CD4-positive, alpha-beta T cell (primary cell): ENCODE measurements at regions not wholly inside any gene's neighbourhood (a gene's known extent, or its start where the extent isn't known, plus 50 kb on each side); places are given as distances from the start of the nearest gene placed in this dataset.

ENCODE experiments used
- ATAC-seq: fragments of 200-7000 bp; cut with Tn5 transposase; one replicate; pipeline ENCODE4 v1.10.0; 2022; ENCODE audit warnings: mild to moderate bottlenecking; ENCODE audit not compliant: poor library complexity
- CTCF ChIA-PET: fragments of 350-600 bp; sonication (Branson Sonifier 250); formaldehyde crosslinking; loops from one replicate; lab custom pipeline; 2021; ENCODE audit warnings: antibody characterized with exemption, inconsistent platforms; lab: Charles Lee
- POLR2A ChIA-PET: fragments of 350-600 bp; sonication (Branson Sonifier 250); formaldehyde crosslinking; loops from one replicate; lab custom pipeline; 2021; ENCODE audit warnings: antibody characterized with exemption, inconsistent platforms; lab: Charles Lee
- DNase-seq, 14 experiments: peaks; one replicate each; pipeline ENCODE4 v3.0.0-alpha.2; 2013 to 2020; ENCODE audit warnings: mixed read lengths in 2 of 14
- H3K27ac ChIP-seq, 2 donors: one replicate each; pipeline versions ENCODE4 v1.5.1 to v1.7.0; 2013; ENCODE audit warnings: low read length in 2 of 2, low read depth in 1 of 2, mild to moderate bottlenecking in 1 of 2
- H3K27me3 ChIP-seq, 2 experiments: 1 replicate in 1 of 2; 2 replicates in 1 of 2; pipeline versions ENCODE4 v1.6.1 to v1.7.0; 2013; ENCODE audit warnings: low read length in 2 of 2, control low read depth in 1 of 2, mild to moderate bottlenecking in 1 of 2, moderate library complexity in 1 of 2; ENCODE audit not compliant: insufficient read depth in 2 of 2, control insufficient read depth in 1 of 2
- H3K36me3 ChIP-seq: one replicate; pipeline ENCODE4 v1.6.1; 2013; ENCODE audit warnings: low read length, control low read depth; ENCODE audit not compliant: insufficient read depth
- H3K4me1 ChIP-seq: one replicate; pipeline ENCODE4 v1.6.1; 2013; ENCODE audit warnings: low read length, control low read depth; ENCODE audit not compliant: insufficient read depth
- H3K4me3 ChIP-seq: one replicate; pipeline ENCODE4 v1.5.1; 2013; ENCODE audit warnings: mild to moderate bottlenecking, low read length, moderate library complexity
- H3K9me3 ChIP-seq, 2 experiments: 1 replicate in 1 of 2; 2 replicates in 1 of 2; pipeline versions ENCODE4 v1.6.1 to v1.7.0; 2013; ENCODE audit warnings: low read length in 2 of 2, mild to moderate bottlenecking in 2 of 2, control low read depth in 1 of 2, moderate library complexity in 1 of 2; ENCODE audit not compliant: control insufficient read depth in 1 of 2, insufficient read depth in 1 of 2
- H3K27ac Mint-ChIP-seq: one replicate; pipeline ENCODE4 v1.8.0; 2020; ENCODE audit warnings: mixed read lengths
- H3K27me3 Mint-ChIP-seq: one replicate; pipeline ENCODE4 v1.8.0; 2021; ENCODE audit warnings: mixed read lengths
- H3K36me3 Mint-ChIP-seq: one replicate; pipeline ENCODE4 v1.8.0; 2021; ENCODE audit warnings: low read depth, mixed read lengths
- H3K4me1 Mint-ChIP-seq: one replicate; pipeline ENCODE4 v1.8.0; 2021; ENCODE audit warnings: low read depth, mixed read lengths
- H3K4me3 Mint-ChIP-seq: one replicate; pipeline ENCODE4 v1.8.0; 2020; ENCODE audit warnings: mild to moderate bottlenecking, mixed read lengths
- H3K9me3 Mint-ChIP-seq: one replicate; pipeline ENCODE4 v1.8.0; 2020; ENCODE audit warnings: mixed read lengths
- intact Hi-C, 2 experiments: fragments of 100-400 bp; cut with DNase I in 1 of 2; cut with micrococcal nuclease in 1 of 2; formaldehyde crosslinking; loops; one replicate each; pipeline versions ENCODE4 v1.15.1 to v1.9.0; 2023 to 2025; cut with DNase I, micrococcal nuclease
- TF ChIP-seq, protein P1 (sequence below): fragments of 200-600 bp; IDR thresholded peaks from one replicate; pipeline ENCODE4 v1.8.0; 2022; ENCODE audit warnings: antibody characterized with exemption, mild to moderate bottlenecking

DNA sequence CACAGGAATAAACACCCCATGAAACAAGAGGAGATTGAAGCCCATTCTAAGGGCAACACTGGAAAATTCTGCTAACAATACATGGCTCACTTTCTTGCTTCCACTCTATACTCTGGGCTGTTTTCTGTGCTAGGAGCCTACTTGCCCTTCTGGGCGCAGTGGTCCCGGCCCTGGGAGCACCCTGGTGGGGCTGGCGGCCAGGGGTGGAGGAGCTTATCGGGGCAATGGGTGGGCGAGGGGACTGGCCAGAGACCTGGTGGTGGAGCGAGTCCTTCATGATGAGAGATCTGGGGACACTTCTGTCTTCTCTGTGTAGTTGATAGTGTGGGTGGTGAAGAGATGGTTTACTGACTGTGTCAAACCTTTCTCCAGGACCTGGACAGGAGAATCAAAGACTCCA is 1128.5 kb downstream of the TBL1XR1 start:
- intact Hi-C loops, result no loop called here
- POLR2A ChIA-PET, result no interaction called here
- no peaks in the 10 kb centered on the region for H3K27me3 Mint-ChIP-seq

GRCh38 chr3:176058856-176059255 is 1138.4 kb downstream of the TBL1XR1 start:
- DNase-seq (no peak), ATAC-seq (no peak)
- no peaks in the 10 kb centered on the region for H3K36me3 ChIP-seq
- Mint-ChIP-seq H3K9me3 (peaks cover 2% of the 10 kb centered on the region), H3K36me3 (no peaks in the 10 kb centered on the region), H3K4me3 (no peak overlapping the region), H3K27me3 (no peaks in the 10 kb centered on the region), H3K27ac (no peak overlapping the region), H3K4me1 (no peaks in the 10 kb centered on the region)
- H3K9me3 ChIP-seq, result no peaks in the 10 kb centered on the region
- ChIA-PET POLR2A (no interaction called here), CTCF (no interaction called here)
- intact Hi-C loops, result no loop called here
- H3K27me3 ChIP-seq, result no peaks in the 10 kb centered on the region
- H3K4me1 ChIP-seq, result no peaks in the 10 kb centered on the region
- no peak overlapping the region for H3K27ac ChIP-seq
- no peak overlapping the region for H3K4me3 ChIP-seq
- TF ChIP-seq, protein P1, sequence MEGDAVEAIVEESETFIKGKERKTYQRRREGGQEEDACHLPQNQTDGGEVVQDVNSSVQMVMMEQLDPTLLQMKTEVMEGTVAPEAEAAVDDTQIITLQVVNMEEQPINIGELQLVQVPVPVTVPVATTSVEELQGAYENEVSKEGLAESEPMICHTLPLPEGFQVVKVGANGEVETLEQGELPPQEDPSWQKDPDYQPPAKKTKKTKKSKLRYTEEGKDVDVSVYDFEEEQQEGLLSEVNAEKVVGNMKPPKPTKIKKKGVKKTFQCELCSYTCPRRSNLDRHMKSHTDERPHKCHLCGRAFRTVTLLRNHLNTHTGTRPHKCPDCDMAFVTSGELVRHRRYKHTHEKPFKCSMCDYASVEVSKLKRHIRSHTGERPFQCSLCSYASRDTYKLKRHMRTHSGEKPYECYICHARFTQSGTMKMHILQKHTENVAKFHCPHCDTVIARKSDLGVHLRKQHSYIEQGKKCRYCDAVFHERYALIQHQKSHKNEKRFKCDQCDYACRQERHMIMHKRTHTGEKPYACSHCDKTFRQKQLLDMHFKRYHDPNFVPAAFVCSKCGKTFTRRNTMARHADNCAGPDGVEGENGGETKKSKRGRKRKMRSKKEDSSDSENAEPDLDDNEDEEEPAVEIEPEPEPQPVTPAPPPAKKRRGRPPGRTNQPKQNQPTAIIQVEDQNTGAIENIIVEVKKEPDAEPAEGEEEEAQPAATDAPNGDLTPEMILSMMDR, result no peak

More for the DNA sequence above, 1128.5 kb downstream of the TBL1XR1 start:
- no peak overlapping the region for H3K4me3 Mint-ChIP-seq
- no peaks in the 10 kb centered on the region for H3K36me3 Mint-ChIP-seq
- peaks cover 4% of the 10 kb centered on the region for H3K9me3 Mint-ChIP-seq
- no peaks in the 10 kb centered on the region for H3K4me1 Mint-ChIP-seq
- H3K27ac Mint-ChIP-seq, result no peak overlapping the region
- Histone ChIP-seq H3K36me3 (no peaks in the 10 kb centered on the region), H3K27ac (no peak overlapping the region), H3K4me1 (no peaks in the 10 kb centered on the region), H3K27me3 (no peaks in the 10 kb centered on the region), H3K4me3 (no peak overlapping the region), H3K9me3 (peaks cover 0 to 7% of the 10 kb centered on the region in 2 experiments)
- TF ChIP-seq, protein P1, result no peak
- CTCF ChIA-PET, result no interaction called here
- ATAC-seq, result no peak
- DNase-seq, result no peak

DNA sequence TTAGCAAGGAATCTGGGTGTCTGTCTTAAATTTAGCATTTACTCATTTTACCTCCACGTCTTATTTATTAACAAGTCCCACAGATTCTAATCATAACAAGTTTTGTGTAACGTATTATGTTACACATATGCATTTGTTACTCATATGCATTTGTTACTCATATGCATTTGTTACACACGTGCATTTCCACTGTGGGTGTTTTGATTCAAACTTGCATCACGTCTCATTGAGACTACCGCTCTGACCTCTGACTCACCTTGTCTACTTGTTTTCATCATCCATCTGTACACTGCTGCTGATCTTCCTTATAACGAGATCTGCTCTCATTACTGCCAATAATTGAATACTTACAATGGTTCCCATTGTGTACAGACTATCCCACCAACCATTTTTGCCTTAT is 1141.4 kb downstream of the TBL1XR1 start:
- ChIA-PET POLR2A (no interaction called here), CTCF (no interaction called here)
- TF ChIP-seq, protein P1, result no peak
- ATAC-seq, result no peak
- H3K9me3 ChIP-seq, result no peaks in the 10 kb centered on the region
- H3K4me1 ChIP-seq, result no peaks in the 10 kb centered on the region
- H3K4me3 ChIP-seq, result no peak overlapping the region
- Mint-ChIP-seq H3K4me3 (no peak overlapping the region), H3K27ac (no peak overlapping the region), H3K4me1 (no peaks in the 10 kb centered on the region), H3K36me3 (no peaks in the 10 kb centered on the region), H3K27me3 (no peaks in the 10 kb centered on the region), H3K9me3 (peaks cover 2% of the 10 kb centered on the region)
- intact Hi-C loops, result no loop called here
- DNase-seq, result no peak
- no peaks in the 10 kb centered on the region for H3K27me3 ChIP-seq
- no peaks in the 10 kb centered on the region for H3K36me3 ChIP-seq
- H3K27ac ChIP-seq, result no peak overlapping the region
